NCI-H128 (cell line): ENCODE measurements at regions not wholly inside any gene's neighbourhood (a gene's known extent, or its start where the extent isn't known, plus 50 kb on each side); places are given as distances from the start of the nearest gene placed in this dataset.
"Not testable (repeated sequence)": the region's sequence is repeated elsewhere in the genome, so short reads cannot be mapped to it uniquely, and the experiment has no call there.

Experiments
- DNase-seq: peaks from one replicate; lab custom pipeline; 2025; ENCODE audit not compliant: unreplicated experiment; lab: John Stamatoyannopoulos, UW

- no peak for DNase-seq
Measured at GRCh38 chr5:142542078-142542477, 143.8 kb downstream of the FGF1 start.

GRCh38 chr5:142540922-142541422, 144.9 kb downstream of the FGF1 start:
- no peak for DNase-seq

GRCh38 chr5:142539154-142539740, 146.6 kb downstream of the FGF1 start:
- no peak for DNase-seq

GRCh38 chr5:142537938-142538337, 148.0 kb downstream of the FGF1 start:
- no peak for DNase-seq

GRCh38 chr5:142532781-142533176, 153.1 kb downstream of the FGF1 start:
- DNase-seq, result no peak

GRCh38 chr5:142531977-142532780, 153.7 kb downstream of the FGF1 start:
- DNase-seq, result no peak

GRCh38 chr5:142530904-142531303, 155.0 kb downstream of the FGF1 start:
- no peak for DNase-seq

GRCh38 chr5:142529626-142530278, 156.1 kb downstream of the FGF1 start:
- DNase-seq, result no peak

GRCh38 chr5:142527664-142528295, 158.1 kb downstream of the FGF1 start:
- no peak for DNase-seq

- no peak for DNase-seq
Measured at GRCh38 chr5:142527234-142527633, 158.7 kb downstream of the FGF1 start.

GRCh38 chr5:142522983-142523382, 162.9 kb downstream of the FGF1 start:
- DNase-seq, result no peak

- DNase-seq, result no peak
Measured at GRCh38 chr5:142521706-142522105, 164.2 kb downstream of the FGF1 start.

GRCh38 chr5:142520885-142521284, 165.0 kb downstream of the FGF1 start:
- DNase-seq, result no peak

- not testable (repeated sequence) for DNase-seq
Measured at GRCh38 chr5:142519913-142520312, 166.0 kb downstream of the FGF1 start.

- no peak for DNase-seq
Measured at GRCh38 chr5:142517840-142518239, 168.1 kb downstream of the FGF1 start.

GRCh38 chr5:142516732-142517131, 169.2 kb downstream of the FGF1 start:
- DNase-seq, result no peak

GRCh38 chr5:142515036-142515435, 170.9 kb downstream of the FGF1 start:
- no peak for DNase-seq

GRCh38 chr5:142514196-142514595, 171.7 kb downstream of the FGF1 start:
- DNase-seq, result no peak

GRCh38 chr5:142512043-142513042, 173.5 kb downstream of the FGF1 start:
- DNase-seq, result no peak

- DNase-seq, result no peak
Measured at GRCh38 chr5:142511358-142511757, 174.5 kb downstream of the FGF1 start.
